ENCODE measurements at regions not wholly inside any gene's neighbourhood (a gene's known extent, or its start where the extent isn't known, plus 50 kb on each side); places are given as distances from the start of the nearest gene placed in this dataset.

- no peak for TF ChIP-seq CTCF (IDR thresholded peaks at IDR 0.05)
- TF ChIP-seq POLR2A (IDR thresholded peaks at IDR 0.05), result no peak
Measured at GRCh38 chr9:93875330-93875729, 79.8 kb downstream of the BARX1 start.
